AG04449 (cell line): ENCODE measurements at regions not wholly inside any gene's neighbourhood (a gene's known extent, or its start where the extent isn't known, plus 50 kb on each side); places are given as distances from the start of the nearest gene placed in this dataset.
A peak's percentile ranks its signal among the peaks of the same experiment; 100 is the strongest.

Experiments
- CTCF ChIA-PET: fragments of 350-600 bp; formaldehyde crosslinking; extraction: SDS; loops from one replicate; lab custom pipeline; 2021; ENCODE audit warnings: antibody characterized with exemption; lab: Yijun Ruan, JAX
- POLR2A ChIA-PET: fragments of 400-600, 350-600 bp; formaldehyde crosslinking; extraction: SDS; loops from one replicate; lab custom pipeline; 2020; ENCODE audit warnings: antibody characterized with exemption, inconsistent platforms; lab: Yijun Ruan, JAX
- DNase-seq: peaks from one replicate; pipeline ENCODE4 v3.0.0-alpha.2; 2010; ENCODE audit warnings: low read depth, low spot score
- H3K4me3 ChIP-seq: 2 replicates; pipeline ENCODE4 v1.5.1; 2011; ENCODE audit warnings: low read depth, mild to moderate bottlenecking, control low read depth, low read length
- CTCF ChIP-seq: IDR thresholded peaks from one replicate; pipeline ENCODE4 v1.5.1; 2011; ENCODE audit warnings: mild to moderate bottlenecking, moderate library complexity, low read length, control low read depth, inconsistent platforms; ENCODE audit not compliant: insufficient read depth; ENCODE audit errors: missing control alignments

- TF ChIP-seq CTCF = peak; percentile 53
- ChIA-PET POLR2A (interaction anchor here (0.7 to 12.9 kb wide), 11 partner anchors 37 to 137 kb away, joined by 3 to 691 read pairs (median 46); partner anchors contain the start of gene COL1A2), CTCF (interaction anchor here (1.0 to 20.2 kb wide), 32 partner anchors 9 to 154 kb away, joined by 3 to 788 read pairs (median 4); partner anchors contain the start of gene COL1A2)
- H3K4me3 ChIP-seq = peak overlapping the region; percentile 32
- no peak for DNase-seq
Measured at GRCh38 chr7:94295850-94296249, 98.8 kb upstream of the COL1A2 start.

GRCh38 chr7:94296881-94297280 is 97.8 kb upstream of the COL1A2 start:
- TF ChIP-seq CTCF = no peak
- no peak for DNase-seq
- CTCF ChIA-PET = interaction anchor here (0.6 to 20.2 kb wide), 26 partner anchors 10 to 153 kb away, joined by 3 to 788 read pairs (median 6); partner anchors contain the start of gene COL1A2
- POLR2A ChIA-PET = interaction anchor here (0.5 to 12.9 kb wide), 15 partner anchors 8 to 136 kb away, joined by 3 to 691 read pairs (median 43); partner anchors contain the start of gene COL1A2
- H3K4me3 ChIP-seq = peak overlapping the region; percentile 32

- ChIA-PET CTCF (interaction anchor here (0.6 to 20.2 kb wide), 11 partner anchors 10 to 142 kb away, joined by 3 to 788 read pairs (median 18); partner anchors contain the start of gene COL1A2), POLR2A (interaction anchor here (0.5 to 12.9 kb wide), 15 partner anchors 8 to 136 kb away, joined by 3 to 691 read pairs (median 43); partner anchors contain the start of gene COL1A2)
- no peak for TF ChIP-seq CTCF
- peak overlapping the region; percentile 32 for H3K4me3 ChIP-seq
- DNase-seq = peak; percentile 94
Measured at GRCh38 chr7:94297397-94297838, 97.3 kb upstream of the COL1A2 start.

GRCh38 chr7:94298943-94299342 is 95.8 kb upstream of the COL1A2 start:
- DNase-seq = no peak
- H3K4me3 ChIP-seq = no peak overlapping the region
- CTCF ChIA-PET = interaction anchor here (1.0 to 20.2 kb wide), 6 partner anchors 9 to 140 kb away, joined by 3 to 788 read pairs (median 8); partner anchors contain the start of gene COL1A2
- POLR2A ChIA-PET = interaction anchor here (0.9 to 12.9 kb wide), 9 partner anchors 10 to 134 kb away, joined by 3 to 691 read pairs (median 54); partner anchors contain the start of gene COL1A2
- no peak for TF ChIP-seq CTCF

- TF ChIP-seq CTCF = no peak
- no peak overlapping the region for H3K4me3 ChIP-seq
- ChIA-PET POLR2A (interaction anchor here (0.6 to 12.9 kb wide), 19 partner anchors 12 to 133 kb away, joined by 3 to 691 read pairs (median 6); partner anchors contain the start of gene COL1A2), CTCF (interaction anchor here (1.0 to 20.2 kb wide), 5 partner anchors 11 to 139 kb away, joined by 3 to 788 read pairs (median 11); partner anchors contain the start of gene COL1A2)
- DNase-seq = no peak
Measured at GRCh38 chr7:94300176-94300835, 94.4 kb upstream of the COL1A2 start.

GRCh38 chr7:94301024-94301586 is 93.6 kb upstream of the COL1A2 start:
- DNase-seq = no peak
- peak overlapping the region; percentile 40 for H3K4me3 ChIP-seq
- TF ChIP-seq CTCF = peak; percentile 19
- POLR2A ChIA-PET = interaction anchor here (0.6 to 12.9 kb wide), 21 partner anchors 12 to 128 kb away, joined by 3 to 691 read pairs (median 6); partner anchors contain the start of gene COL1A2
- CTCF ChIA-PET = interaction anchor here (1.0 to 20.2 kb wide), 5 partner anchors 12 to 138 kb away, joined by 3 to 788 read pairs (median 11); partner anchors contain the start of gene COL1A2
